Fibroblast of mammary gland (primary cell): ENCODE measurements at regions not wholly inside any gene's neighbourhood (a gene's known extent, or its start where the extent isn't known, plus 50 kb on each side); places are given as distances from the start of the nearest gene placed in this dataset.

Source experiments
- DNase-seq: peaks from one replicate; pipeline ENCODE4 v3.0.0-alpha.2; 2010; ENCODE audit warnings: low read depth
- H3K4me3 ChIP-seq: 2 replicates; pipeline ENCODE4 v1.5.1; 2011; ENCODE audit warnings: low read depth, mild to moderate bottlenecking, low read length, moderate library complexity; ENCODE audit not compliant: control insufficient read depth
- TF ChIP-seq, protein P1 (sequence below): conservative IDR thresholded peaks from 2 replicates; pipeline ENCODE4 v1.5.1; 2011; ENCODE audit warnings: low read depth, low read length, inconsistent platforms; ENCODE audit not compliant: control insufficient read depth, insufficient read depth

DNA sequence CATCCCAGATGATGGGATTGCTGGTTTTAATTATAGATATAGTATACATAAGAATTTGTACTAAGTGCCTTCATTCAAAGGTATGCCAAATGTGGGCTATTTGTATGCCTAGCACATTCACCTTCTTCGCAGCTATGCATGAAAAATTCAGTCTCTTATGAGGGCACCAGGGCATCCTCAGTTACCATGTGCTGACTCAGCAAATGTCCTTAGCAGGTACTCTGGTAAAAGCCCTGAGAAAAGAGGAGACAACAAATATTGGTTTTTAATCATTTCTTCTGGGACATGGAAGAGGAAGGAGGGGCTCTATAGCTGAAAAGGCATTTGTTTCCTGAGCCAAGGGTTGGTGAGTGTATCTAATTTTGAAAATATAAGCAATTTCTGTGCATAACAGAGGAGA is 258.1 kb upstream of the BMP2 start:
- TF ChIP-seq, protein P1, sequence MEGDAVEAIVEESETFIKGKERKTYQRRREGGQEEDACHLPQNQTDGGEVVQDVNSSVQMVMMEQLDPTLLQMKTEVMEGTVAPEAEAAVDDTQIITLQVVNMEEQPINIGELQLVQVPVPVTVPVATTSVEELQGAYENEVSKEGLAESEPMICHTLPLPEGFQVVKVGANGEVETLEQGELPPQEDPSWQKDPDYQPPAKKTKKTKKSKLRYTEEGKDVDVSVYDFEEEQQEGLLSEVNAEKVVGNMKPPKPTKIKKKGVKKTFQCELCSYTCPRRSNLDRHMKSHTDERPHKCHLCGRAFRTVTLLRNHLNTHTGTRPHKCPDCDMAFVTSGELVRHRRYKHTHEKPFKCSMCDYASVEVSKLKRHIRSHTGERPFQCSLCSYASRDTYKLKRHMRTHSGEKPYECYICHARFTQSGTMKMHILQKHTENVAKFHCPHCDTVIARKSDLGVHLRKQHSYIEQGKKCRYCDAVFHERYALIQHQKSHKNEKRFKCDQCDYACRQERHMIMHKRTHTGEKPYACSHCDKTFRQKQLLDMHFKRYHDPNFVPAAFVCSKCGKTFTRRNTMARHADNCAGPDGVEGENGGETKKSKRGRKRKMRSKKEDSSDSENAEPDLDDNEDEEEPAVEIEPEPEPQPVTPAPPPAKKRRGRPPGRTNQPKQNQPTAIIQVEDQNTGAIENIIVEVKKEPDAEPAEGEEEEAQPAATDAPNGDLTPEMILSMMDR, result no peak
- DNase-seq, result no peak
- H3K4me3 ChIP-seq, result no peak overlapping the region

DNA sequence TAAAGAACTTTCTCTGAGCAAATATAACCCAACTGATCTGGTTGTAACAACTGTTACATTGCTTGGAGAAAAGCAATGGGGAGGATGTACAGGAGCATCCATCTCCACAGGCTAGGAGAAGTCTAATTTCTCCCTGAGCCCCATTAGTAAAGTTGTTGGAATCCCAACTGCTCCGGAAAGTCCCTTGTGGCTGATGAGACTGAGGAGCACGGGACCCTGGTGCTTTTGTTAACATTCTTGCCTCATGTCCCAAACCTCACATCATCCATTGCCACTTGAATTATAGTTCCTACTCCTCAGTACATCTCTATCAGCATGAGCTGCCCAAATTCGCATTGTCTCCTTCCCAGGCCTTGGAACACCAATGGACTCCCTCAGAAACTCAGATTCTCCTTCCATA is 260.6 kb upstream of the BMP2 start:
- TF ChIP-seq, protein P1, result no peak

DNA sequence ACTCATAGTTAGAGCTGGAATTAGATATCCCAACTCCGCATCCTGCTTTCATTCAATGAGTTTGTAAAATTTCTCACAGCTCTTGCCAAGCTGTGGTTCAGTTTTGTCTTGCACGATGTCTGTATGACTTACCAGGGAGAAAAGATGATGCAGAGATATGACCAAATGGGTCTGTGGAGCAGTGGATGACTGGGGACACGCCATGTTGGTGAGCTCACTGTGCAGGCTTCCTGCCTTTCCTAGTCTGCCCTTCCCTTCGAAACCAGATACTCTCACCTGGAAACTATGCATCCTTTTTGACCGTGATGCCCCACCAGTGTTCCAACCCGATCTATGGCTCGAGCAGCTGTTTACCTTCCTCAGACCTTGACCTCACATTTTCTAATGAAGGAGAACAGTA is 262.7 kb upstream of the BMP2 start:
- TF ChIP-seq, protein P1, result no peak
- DNase-seq, result peak; percentile 5

More for the DNA sequence above, 260.6 kb upstream of the BMP2 start:
- no peak for DNase-seq
- no peak overlapping the region for H3K4me3 ChIP-seq

DNA sequence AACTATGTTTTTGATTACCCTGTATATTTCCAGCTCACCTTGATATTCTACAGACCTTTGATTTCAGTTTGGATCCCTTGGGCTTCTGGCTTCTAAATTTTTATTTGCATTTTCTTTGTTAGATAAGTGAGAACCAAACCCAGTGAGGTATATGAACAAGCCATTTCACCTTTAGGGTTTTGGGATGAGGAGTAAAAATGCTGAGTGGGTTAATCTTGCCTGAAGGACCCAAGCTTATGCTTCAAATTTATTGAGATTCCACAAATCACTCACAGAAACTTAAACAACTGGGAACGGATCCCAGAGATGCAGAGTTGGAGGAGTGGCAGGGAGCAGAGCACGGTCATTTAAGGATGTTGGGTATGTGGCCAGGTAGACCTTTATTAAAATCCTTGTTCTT is 263.3 kb upstream of the BMP2 start:
- DNase-seq, result no peak
- H3K4me3 ChIP-seq, result no peak overlapping the region
- TF ChIP-seq, protein P1, result no peak

More for the DNA sequence above, 262.7 kb upstream of the BMP2 start:
- H3K4me3 ChIP-seq, result no peak overlapping the region

DNA sequence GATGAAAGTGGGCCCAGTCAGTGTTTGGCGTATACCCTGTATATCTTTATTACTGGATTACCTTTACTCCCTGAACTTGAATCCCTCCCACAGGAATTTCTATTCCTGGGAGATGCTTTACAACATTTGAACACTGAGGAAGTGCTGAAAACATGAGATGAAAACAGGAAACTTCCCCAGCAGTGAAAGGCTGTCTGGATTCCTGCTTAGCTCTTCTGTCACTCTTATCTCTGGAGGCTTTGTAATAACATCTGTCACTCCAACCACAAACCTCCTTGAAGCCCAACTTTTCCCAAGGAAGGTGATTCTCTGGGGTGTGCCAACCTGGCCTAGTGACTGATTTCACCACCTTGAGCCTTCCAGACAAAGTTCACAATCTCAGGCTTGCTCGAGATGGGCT is 264.5 kb upstream of the BMP2 start:
- no peak for DNase-seq
- no peak overlapping the region for H3K4me3 ChIP-seq
- TF ChIP-seq, protein P1, result no peak

DNA sequence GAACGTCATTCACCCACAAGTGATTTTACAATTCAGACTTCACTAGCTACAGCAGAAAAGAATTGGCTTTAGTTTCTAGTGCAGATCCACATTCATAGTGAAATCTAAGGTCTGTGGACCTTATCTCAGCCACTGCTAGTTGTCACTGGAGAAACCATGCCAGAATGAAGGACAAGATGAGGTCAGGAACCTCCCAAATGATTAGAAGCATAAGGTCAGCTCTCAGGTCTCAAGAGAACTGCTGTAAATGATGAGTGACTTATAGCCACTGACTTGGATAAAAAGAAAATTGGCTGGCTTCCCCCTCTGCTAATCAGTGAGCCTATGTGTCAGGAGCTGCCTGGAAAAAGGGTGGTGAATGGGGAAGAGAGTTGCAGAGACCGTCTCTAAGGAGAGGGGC is 265.3 kb upstream of the BMP2 start:
- peak; percentile 18 for DNase-seq
- no peak overlapping the region for H3K4me3 ChIP-seq
- TF ChIP-seq, protein P1, result no peak

DNA sequence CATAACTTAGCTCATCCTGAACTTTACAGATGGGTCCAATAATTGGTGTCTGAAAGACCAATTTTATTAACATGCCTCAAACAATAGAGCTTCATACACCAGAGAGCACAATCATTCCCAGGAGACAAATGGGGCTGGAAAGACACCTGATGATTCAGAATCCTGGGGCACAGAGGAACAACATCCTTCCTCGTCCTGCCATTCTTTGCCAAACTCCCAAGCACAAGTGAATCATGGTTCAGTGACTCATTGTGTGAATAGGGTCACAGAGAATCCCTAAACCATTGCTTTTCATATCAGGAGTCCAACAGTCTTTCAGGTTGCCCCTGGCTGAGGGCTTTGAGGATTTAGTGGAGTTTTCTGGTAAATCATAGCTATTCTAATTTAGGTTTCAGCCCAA is 266.4 kb upstream of the BMP2 start:
- no peak overlapping the region for H3K4me3 ChIP-seq
- TF ChIP-seq, protein P1, result no peak
- peak; percentile 91 for DNase-seq
